ENCODE measurements at regions not wholly inside any gene's neighbourhood (a gene's known extent, or its start where the extent isn't known, plus 50 kb on each side); places are given as distances from the start of the nearest gene placed in this dataset.
A peak's percentile ranks its signal among the peaks of the same experiment; 100 is the strongest.

GRCh38 chr1:30194046-30194619, 529.3 kb downstream of the MATN1 start:
- intact Hi-C loops (cut with DNase I) = no loop called here
- DNase-seq = peak in 2 of 42 donors; percentile 25 to 27

GRCh38 chr1:30192969-30193630, 530.3 kb downstream of the MATN1 start:
- DNase-seq = peak in 2 of 42 donors; percentile 9 to 25
- intact Hi-C loops (cut with DNase I) = no loop called here

GRCh38 chr1:30191154-30191702, 532.2 kb downstream of the MATN1 start:
- peak in 4 of 42 donors; percentile 17 to 42 (median 29) for DNase-seq
- intact Hi-C loops (cut with DNase I) = no loop called here

- intact Hi-C loops (cut with DNase I) = no loop called here
- DNase-seq = peak in 2 of 42 donors; percentile 6 to 17
These were observed 532.8 kb downstream of the MATN1 start for GRCh38 chr1:30190511-30191153.

GRCh38 chr1:30189818-30190500, 533.4 kb downstream of the MATN1 start:
- intact Hi-C loops (cut with DNase I) = no loop called here
- peak in 2 of 42 donors; percentile 18 to 25 for DNase-seq

GRCh38 chr1:30188999-30189398, 534.4 kb downstream of the MATN1 start:
- intact Hi-C loops (cut with DNase I) = no loop called here
- DNase-seq = peak in 2 of 42 donors; percentile 6 to 17

GRCh38 chr1:30188329-30188728, 535.1 kb downstream of the MATN1 start:
- peak in 2 of 42 donors; percentile 21 to 23 for DNase-seq
- intact Hi-C loops (cut with DNase I) = no loop called here

- peak in 2 of 42 donors; percentile 22 to 31 for DNase-seq
- intact Hi-C loops (cut with DNase I) = no loop called here
These were observed 535.9 kb downstream of the MATN1 start for GRCh38 chr1:30187413-30188023.

GRCh38 chr1:30186586-30186985, 536.8 kb downstream of the MATN1 start:
- peak in 2 of 42 donors; percentile 9 to 18 for DNase-seq
- intact Hi-C loops (cut with DNase I) = no loop called here

GRCh38 chr1:30185809-30186208, 537.6 kb downstream of the MATN1 start:
- DNase-seq = peak in 2 of 42 donors; percentile 8 to 24
- intact Hi-C loops (cut with DNase I) = no loop called here

GRCh38 chr1:30185313-30185712, 538.1 kb downstream of the MATN1 start:
- peak in 1 of 42 donors; percentile 7 for DNase-seq
- intact Hi-C loops (cut with DNase I) = no loop called here

GRCh38 chr1:30184393-30185141, 538.8 kb downstream of the MATN1 start:
- DNase-seq = peak in 2 of 42 donors; percentile 24 to 29
- intact Hi-C loops (cut with DNase I) = no loop called here

GRCh38 chr1:30183895-30184294, 539.5 kb downstream of the MATN1 start:
- intact Hi-C loops (cut with DNase I) = no loop called here
- peak in 2 of 42 donors; percentile 13 to 20 for DNase-seq

- intact Hi-C loops (cut with DNase I) = no loop called here
- DNase-seq = no peak
These were observed 540.4 kb downstream of the MATN1 start for GRCh38 chr1:30183006-30183405.

- intact Hi-C loops (cut with DNase I) = no loop called here
- peak in 1 of 42 donors; percentile 40 for DNase-seq
These were observed 543.3 kb downstream of the MATN1 start for GRCh38 chr1:30179942-30180543.

- no peak for DNase-seq
- intact Hi-C loops (cut with DNase I) = no loop called here
These were observed 546.9 kb downstream of the MATN1 start for GRCh38 chr1:30176477-30176876.

GRCh38 chr1:30174499-30174898, 548.9 kb downstream of the MATN1 start:
- intact Hi-C loops (cut with DNase I) = no loop called here
- no peak for DNase-seq

GRCh38 chr1:30173560-30173959, 549.8 kb downstream of the MATN1 start:
- intact Hi-C loops (cut with DNase I) = no loop called here
- no peak for DNase-seq

All from head of caudate nucleus (tissue), 42 donors.